CD4-positive, alpha-beta T cell treated with Interleukin-10 for 1 hour (primary cell): ENCODE measurements at regions not wholly inside any gene's neighbourhood (a gene's known extent, or its start where the extent isn't known, plus 50 kb on each side); places are given as distances from the start of the nearest gene placed in this dataset.

ENCODE experiments used
- DNase-seq: peaks from one replicate; pipeline ENCODE4 v3.0.0-alpha.2; 2020

GRCh38 chr3:14338898-14339458, 63.4 kb upstream of the SLC6A6 start:
- no peak for DNase-seq

- no peak for DNase-seq
These were observed 61.3 kb upstream of the SLC6A6 start for GRCh38 chr3:14340960-14341708.

GRCh38 chr3:14343338-14344112, 58.9 kb upstream of the SLC6A6 start:
- no peak for DNase-seq

- DNase-seq, result no peak
These were observed 58.1 kb upstream of the SLC6A6 start for GRCh38 chr3:14344351-14344750.

- DNase-seq, result no peak
These were observed 56.8 kb upstream of the SLC6A6 start for GRCh38 chr3:14345496-14346150.

GRCh38 chr3:14346191-14346590, 56.2 kb upstream of the SLC6A6 start:
- no peak for DNase-seq

GRCh38 chr3:14346642-14347041, 55.8 kb upstream of the SLC6A6 start:
- no peak for DNase-seq

- no peak for DNase-seq
These were observed 55.3 kb upstream of the SLC6A6 start for GRCh38 chr3:14347110-14347509.

GRCh38 chr3:14351617-14352001, 50.8 kb upstream of the SLC6A6 start:
- no peak for DNase-seq

- DNase-seq, result no peak
These were observed 50.3 kb upstream of the SLC6A6 start for GRCh38 chr3:14352002-14352627.
